ENCODE measurements at regions not wholly inside any gene's neighbourhood (a gene's known extent, or its start where the extent isn't known, plus 50 kb on each side); places are given as distances from the start of the nearest gene placed in this dataset.

GRCh38 chr2:21928292-21928691, 804.5 kb downstream of the TDRD15 start:
- H3K27me3 ChIP-seq (ENCODE audit: control insufficient read depth in 3 of 3, insufficient read depth in 3 of 3, low read length in 3 of 3), result no peaks in the 10 kb centered on the region
- no peaks in the 10 kb centered on the region for H3K9me3 ChIP-seq (ENCODE audit: control insufficient read depth in 3 of 3, low read length in 3 of 3)
- no peak overlapping the region for H3K4me3 ChIP-seq (ENCODE audit: low read length in 3 of 3)
- no peak overlapping the region for H3K9ac ChIP-seq (ENCODE audit: low read depth in 1 of 3, low read length in 3 of 3)
- H3K27ac ChIP-seq (ENCODE audit: low read depth, low read length), result no peak overlapping the region
- H3K4me1 ChIP-seq (ENCODE audit: control insufficient read depth in 3 of 3, insufficient read depth in 3 of 3, low read length in 3 of 3), result no peaks in the 10 kb centered on the region
- no peaks in the 10 kb centered on the region for H3K36me3 ChIP-seq (ENCODE audit: control insufficient read depth in 3 of 3, insufficient read depth in 3 of 3, low read length in 3 of 3)

- Histone ChIP-seq H3K9me3 (ENCODE audit: control insufficient read depth in 3 of 3, low read length in 3 of 3) (no peaks in the 10 kb centered on the region), H3K4me1 (ENCODE audit: control insufficient read depth in 3 of 3, insufficient read depth in 3 of 3, low read length in 3 of 3) (no peaks in the 10 kb centered on the region), H3K27ac (ENCODE audit: low read depth, low read length) (no peak overlapping the region), H3K9ac (ENCODE audit: low read depth in 1 of 3, low read length in 3 of 3) (no peak overlapping the region), H3K36me3 (ENCODE audit: control insufficient read depth in 3 of 3, insufficient read depth in 3 of 3, low read length in 3 of 3) (no peaks in the 10 kb centered on the region), H3K27me3 (ENCODE audit: control insufficient read depth in 3 of 3, insufficient read depth in 3 of 3, low read length in 3 of 3) (no peaks in the 10 kb centered on the region), H3K4me3 (ENCODE audit: low read length in 3 of 3) (no peak overlapping the region)
Observed at GRCh38 chr2:21930226-21930625, 806.5 kb downstream of the TDRD15 start.

GRCh38 chr2:21939967-21940366, 816.2 kb downstream of the TDRD15 start:
- Histone ChIP-seq H3K9me3 (ENCODE audit: control insufficient read depth in 3 of 3, low read length in 3 of 3) (no peaks in the 10 kb centered on the region), H3K27me3 (ENCODE audit: control insufficient read depth in 3 of 3, insufficient read depth in 3 of 3, low read length in 3 of 3) (no peaks in the 10 kb centered on the region), H3K9ac (ENCODE audit: low read depth in 1 of 3, low read length in 3 of 3) (no peak overlapping the region), H3K27ac (ENCODE audit: low read depth, low read length) (no peak overlapping the region), H3K4me3 (ENCODE audit: low read length in 3 of 3) (no peak overlapping the region), H3K4me1 (ENCODE audit: control insufficient read depth in 3 of 3, insufficient read depth in 3 of 3, low read length in 3 of 3) (no peaks in the 10 kb centered on the region), H3K36me3 (ENCODE audit: control insufficient read depth in 3 of 3, insufficient read depth in 3 of 3, low read length in 3 of 3) (no peaks in the 10 kb centered on the region)

- no peak overlapping the region for H3K27ac ChIP-seq (ENCODE audit: low read depth, low read length)
- no peaks in the 10 kb centered on the region for H3K4me1 ChIP-seq (ENCODE audit: control insufficient read depth in 3 of 3, insufficient read depth in 3 of 3, low read length in 3 of 3)
- no peak overlapping the region for H3K4me3 ChIP-seq (ENCODE audit: low read length in 3 of 3)
- no peaks in the 10 kb centered on the region for H3K9me3 ChIP-seq (ENCODE audit: control insufficient read depth in 3 of 3, low read length in 3 of 3)
- no peaks in the 10 kb centered on the region for H3K27me3 ChIP-seq (ENCODE audit: control insufficient read depth in 3 of 3, insufficient read depth in 3 of 3, low read length in 3 of 3)
- no peaks in the 10 kb centered on the region for H3K36me3 ChIP-seq (ENCODE audit: control insufficient read depth in 3 of 3, insufficient read depth in 3 of 3, low read length in 3 of 3)
- no peak overlapping the region for H3K9ac ChIP-seq (ENCODE audit: low read depth in 1 of 3, low read length in 3 of 3)
Observed at GRCh38 chr2:21944536-21944935, 820.8 kb downstream of the TDRD15 start.

- Histone ChIP-seq H3K9ac (ENCODE audit: low read depth in 1 of 3, low read length in 3 of 3) (no peak overlapping the region), H3K4me1 (ENCODE audit: control insufficient read depth in 3 of 3, insufficient read depth in 3 of 3, low read length in 3 of 3) (no peaks in the 10 kb centered on the region), H3K27me3 (ENCODE audit: control insufficient read depth in 3 of 3, insufficient read depth in 3 of 3, low read length in 3 of 3) (no peaks in the 10 kb centered on the region), H3K4me3 (ENCODE audit: low read length in 3 of 3) (no peak overlapping the region), H3K27ac (ENCODE audit: low read depth, low read length) (no peak overlapping the region), H3K36me3 (ENCODE audit: control insufficient read depth in 3 of 3, insufficient read depth in 3 of 3, low read length in 3 of 3) (no peaks in the 10 kb centered on the region), H3K9me3 (ENCODE audit: control insufficient read depth in 3 of 3, low read length in 3 of 3) (no peaks in the 10 kb centered on the region)
Observed at GRCh38 chr2:21945658-21946057, 821.9 kb downstream of the TDRD15 start.

- no peak overlapping the region for H3K27ac ChIP-seq (ENCODE audit: low read depth, low read length)
- H3K9me3 ChIP-seq (ENCODE audit: control insufficient read depth in 3 of 3, low read length in 3 of 3), result no peaks in the 10 kb centered on the region
- H3K36me3 ChIP-seq (ENCODE audit: control insufficient read depth in 3 of 3, insufficient read depth in 3 of 3, low read length in 3 of 3), result no peaks in the 10 kb centered on the region
- H3K4me3 ChIP-seq (ENCODE audit: low read length in 3 of 3), result no peak overlapping the region
- H3K27me3 ChIP-seq (ENCODE audit: control insufficient read depth in 3 of 3, insufficient read depth in 3 of 3, low read length in 3 of 3), result no peaks in the 10 kb centered on the region
- no peaks in the 10 kb centered on the region for H3K4me1 ChIP-seq (ENCODE audit: control insufficient read depth in 3 of 3, insufficient read depth in 3 of 3, low read length in 3 of 3)
- H3K9ac ChIP-seq (ENCODE audit: low read depth in 1 of 3, low read length in 3 of 3), result no peak overlapping the region
Observed at GRCh38 chr2:21947046-21947445, 823.3 kb downstream of the TDRD15 start.

GRCh38 chr2:21966139-21966538, 842.4 kb downstream of the TDRD15 start:
- H3K4me3 ChIP-seq (ENCODE audit: low read length in 3 of 3), result no peak overlapping the region
- H3K4me1 ChIP-seq (ENCODE audit: control insufficient read depth in 3 of 3, insufficient read depth in 3 of 3, low read length in 3 of 3), result no peaks in the 10 kb centered on the region
- no peak overlapping the region for H3K9ac ChIP-seq (ENCODE audit: low read depth in 1 of 3, low read length in 3 of 3)
- H3K27me3 ChIP-seq (ENCODE audit: control insufficient read depth in 3 of 3, insufficient read depth in 3 of 3, low read length in 3 of 3), result no peaks in the 10 kb centered on the region
- no peak overlapping the region for H3K27ac ChIP-seq (ENCODE audit: low read depth, low read length)
- H3K9me3 ChIP-seq (ENCODE audit: control insufficient read depth in 3 of 3, low read length in 3 of 3), result no peaks in the 10 kb centered on the region
- H3K36me3 ChIP-seq (ENCODE audit: control insufficient read depth in 3 of 3, insufficient read depth in 3 of 3, low read length in 3 of 3), result no peaks in the 10 kb centered on the region

- Histone ChIP-seq H3K9ac (ENCODE audit: low read depth in 1 of 3, low read length in 3 of 3) (no peak overlapping the region), H3K27me3 (ENCODE audit: control insufficient read depth in 3 of 3, insufficient read depth in 3 of 3, low read length in 3 of 3) (no peaks in the 10 kb centered on the region), H3K4me3 (ENCODE audit: low read length in 3 of 3) (no peak overlapping the region), H3K4me1 (ENCODE audit: control insufficient read depth in 3 of 3, insufficient read depth in 3 of 3, low read length in 3 of 3) (no peaks in the 10 kb centered on the region), H3K9me3 (ENCODE audit: control insufficient read depth in 3 of 3, low read length in 3 of 3) (no peaks in the 10 kb centered on the region), H3K36me3 (ENCODE audit: control insufficient read depth in 3 of 3, insufficient read depth in 3 of 3, low read length in 3 of 3) (no peaks in the 10 kb centered on the region), H3K27ac (ENCODE audit: low read depth, low read length) (no peak overlapping the region)
Observed at GRCh38 chr2:21970971-21971370, 847.2 kb downstream of the TDRD15 start.

- Histone ChIP-seq H3K9ac (ENCODE audit: low read depth in 1 of 3, low read length in 3 of 3) (no peak overlapping the region), H3K4me3 (ENCODE audit: low read length in 3 of 3) (no peak overlapping the region), H3K4me1 (ENCODE audit: control insufficient read depth in 3 of 3, insufficient read depth in 3 of 3, low read length in 3 of 3) (no peaks in the 10 kb centered on the region), H3K36me3 (ENCODE audit: control insufficient read depth in 3 of 3, insufficient read depth in 3 of 3, low read length in 3 of 3) (no peaks in the 10 kb centered on the region), H3K9me3 (ENCODE audit: control insufficient read depth in 3 of 3, low read length in 3 of 3) (no peaks in the 10 kb centered on the region), H3K27ac (ENCODE audit: low read depth, low read length) (no peak overlapping the region), H3K27me3 (ENCODE audit: control insufficient read depth in 3 of 3, insufficient read depth in 3 of 3, low read length in 3 of 3) (no peaks in the 10 kb centered on the region)
Observed at GRCh38 chr2:21972586-21972985, 848.8 kb downstream of the TDRD15 start.

- H3K4me1 ChIP-seq (ENCODE audit: control insufficient read depth in 3 of 3, insufficient read depth in 3 of 3, low read length in 3 of 3), result no peaks in the 10 kb centered on the region
- H3K4me3 ChIP-seq (ENCODE audit: low read length in 3 of 3), result no peak overlapping the region
- H3K27me3 ChIP-seq (ENCODE audit: control insufficient read depth in 3 of 3, insufficient read depth in 3 of 3, low read length in 3 of 3), result no peaks in the 10 kb centered on the region
- H3K9me3 ChIP-seq (ENCODE audit: control insufficient read depth in 3 of 3, low read length in 3 of 3), result no peaks in the 10 kb centered on the region
- H3K9ac ChIP-seq (ENCODE audit: low read depth in 1 of 3, low read length in 3 of 3), result no peak overlapping the region
- no peak overlapping the region for H3K27ac ChIP-seq (ENCODE audit: low read depth, low read length)
- no peaks in the 10 kb centered on the region for H3K36me3 ChIP-seq (ENCODE audit: control insufficient read depth in 3 of 3, insufficient read depth in 3 of 3, low read length in 3 of 3)
Observed at GRCh38 chr2:21981127-21981526, 857.4 kb downstream of the TDRD15 start.

- no peaks in the 10 kb centered on the region for H3K36me3 ChIP-seq (ENCODE audit: control insufficient read depth in 3 of 3, insufficient read depth in 3 of 3, low read length in 3 of 3)
- no peak overlapping the region for H3K4me3 ChIP-seq (ENCODE audit: low read length in 3 of 3)
- H3K9ac ChIP-seq (ENCODE audit: low read depth in 1 of 3, low read length in 3 of 3), result no peak overlapping the region
- no peaks in the 10 kb centered on the region for H3K27me3 ChIP-seq (ENCODE audit: control insufficient read depth in 3 of 3, insufficient read depth in 3 of 3, low read length in 3 of 3)
- peaks cover 0 to 8% (median 0%) of the 10 kb centered on the region in 3 donors for H3K9me3 ChIP-seq (ENCODE audit: control insufficient read depth in 3 of 3, low read length in 3 of 3)
- no peaks in the 10 kb centered on the region for H3K4me1 ChIP-seq (ENCODE audit: control insufficient read depth in 3 of 3, insufficient read depth in 3 of 3, low read length in 3 of 3)
- H3K27ac ChIP-seq (ENCODE audit: low read depth, low read length), result no peak overlapping the region
Observed at GRCh38 chr2:21993002-21993401, 869.2 kb downstream of the TDRD15 start.
